C4-2B (cell line): ENCODE measurements at regions not wholly inside any gene's neighbourhood (a gene's known extent, or its start where the extent isn't known, plus 50 kb on each side); places are given as distances from the start of the nearest gene placed in this dataset.

Experiments
- ZFX ChIP-seq: fragments of 450-650 bp; IDR thresholded peaks from 2 replicates; pipeline ENCODE4 v1.6.1; 2017
- TF ChIP-seq, protein P1 (sequence below): fragments of 450-650 bp; conservative IDR thresholded peaks from 2 replicates; pipeline ENCODE4 v1.5.1; 2017; ENCODE audit warnings: mild to moderate bottlenecking

DNA sequence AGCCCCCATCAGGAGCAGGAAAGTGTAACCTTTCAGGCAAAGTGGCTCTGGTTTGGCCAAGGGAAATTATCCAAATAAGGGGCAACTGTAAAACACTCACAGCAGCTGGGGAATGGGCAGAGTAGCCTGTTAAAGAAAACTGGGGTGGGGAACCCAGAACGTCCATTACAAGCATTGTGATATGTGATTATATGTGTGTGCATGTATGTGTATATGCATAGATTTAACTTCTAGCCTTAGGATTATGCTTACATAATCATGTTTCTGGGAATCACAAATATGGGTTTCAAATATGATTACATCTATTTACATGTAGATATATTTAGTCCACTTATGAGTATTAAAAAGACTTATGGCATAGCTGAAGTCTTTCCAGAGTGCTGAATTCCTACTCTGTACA lies 278.1 kb upstream of the JAG1 start:
- TF ChIP-seq, protein P1, sequence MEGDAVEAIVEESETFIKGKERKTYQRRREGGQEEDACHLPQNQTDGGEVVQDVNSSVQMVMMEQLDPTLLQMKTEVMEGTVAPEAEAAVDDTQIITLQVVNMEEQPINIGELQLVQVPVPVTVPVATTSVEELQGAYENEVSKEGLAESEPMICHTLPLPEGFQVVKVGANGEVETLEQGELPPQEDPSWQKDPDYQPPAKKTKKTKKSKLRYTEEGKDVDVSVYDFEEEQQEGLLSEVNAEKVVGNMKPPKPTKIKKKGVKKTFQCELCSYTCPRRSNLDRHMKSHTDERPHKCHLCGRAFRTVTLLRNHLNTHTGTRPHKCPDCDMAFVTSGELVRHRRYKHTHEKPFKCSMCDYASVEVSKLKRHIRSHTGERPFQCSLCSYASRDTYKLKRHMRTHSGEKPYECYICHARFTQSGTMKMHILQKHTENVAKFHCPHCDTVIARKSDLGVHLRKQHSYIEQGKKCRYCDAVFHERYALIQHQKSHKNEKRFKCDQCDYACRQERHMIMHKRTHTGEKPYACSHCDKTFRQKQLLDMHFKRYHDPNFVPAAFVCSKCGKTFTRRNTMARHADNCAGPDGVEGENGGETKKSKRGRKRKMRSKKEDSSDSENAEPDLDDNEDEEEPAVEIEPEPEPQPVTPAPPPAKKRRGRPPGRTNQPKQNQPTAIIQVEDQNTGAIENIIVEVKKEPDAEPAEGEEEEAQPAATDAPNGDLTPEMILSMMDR = no peak
- no peak for TF ChIP-seq ZFX
